Immature natural killer cell (primary cell): ENCODE measurements at regions not wholly inside any gene's neighbourhood (a gene's known extent, or its start where the extent isn't known, plus 50 kb on each side); places are given as distances from the start of the nearest gene placed in this dataset.

ENCODE experiments used
- DNase-seq, 3 donors: peaks; one replicate each; pipeline ENCODE4 v3.0.0; 2022; ENCODE audit warnings: mixed read lengths in 1 of 3
- H3K27ac Mint-ChIP-seq, 6 donors: one replicate each; pipeline ENCODE4 v1.8.0; 2020; ENCODE audit warnings: mixed read lengths in 6 of 6, mild to moderate bottlenecking in 5 of 6, inconsistent platforms in 4 of 6, moderate library complexity in 3 of 6
- H3K27me3 Mint-ChIP-seq, 3 donors: one replicate each; pipeline ENCODE4 v1.8.0; 2020 to 2021; ENCODE audit warnings: low read depth in 3 of 3, mild to moderate bottlenecking in 3 of 3, mixed read lengths in 3 of 3, moderate library complexity in 3 of 3, inconsistent platforms in 1 of 3
- H3K36me3 Mint-ChIP-seq, 3 donors: one replicate each; pipeline ENCODE4 v1.8.0; 2020; ENCODE audit warnings: mixed read lengths in 3 of 3, inconsistent platforms in 2 of 3, mild to moderate bottlenecking in 2 of 3
- H3K4me1 Mint-ChIP-seq, 2 donors: one replicate each; pipeline ENCODE4 v1.8.0; 2020; ENCODE audit warnings: inconsistent platforms in 2 of 2, mild to moderate bottlenecking in 2 of 2, mixed read lengths in 2 of 2, moderate library complexity in 1 of 2
- H3K4me3 Mint-ChIP-seq, 5 donors: one replicate each; pipeline ENCODE4 v1.8.0; 2020; ENCODE audit warnings: mild to moderate bottlenecking in 5 of 5, mixed read lengths in 5 of 5, inconsistent platforms in 3 of 5, moderate library complexity in 3 of 5
- H3K9me3 Mint-ChIP-seq, 6 donors: one replicate each; pipeline ENCODE4 v1.8.0; 2020; ENCODE audit warnings: mild to moderate bottlenecking in 6 of 6, mixed read lengths in 6 of 6, inconsistent platforms in 4 of 6, moderate library complexity in 3 of 6

DNA sequence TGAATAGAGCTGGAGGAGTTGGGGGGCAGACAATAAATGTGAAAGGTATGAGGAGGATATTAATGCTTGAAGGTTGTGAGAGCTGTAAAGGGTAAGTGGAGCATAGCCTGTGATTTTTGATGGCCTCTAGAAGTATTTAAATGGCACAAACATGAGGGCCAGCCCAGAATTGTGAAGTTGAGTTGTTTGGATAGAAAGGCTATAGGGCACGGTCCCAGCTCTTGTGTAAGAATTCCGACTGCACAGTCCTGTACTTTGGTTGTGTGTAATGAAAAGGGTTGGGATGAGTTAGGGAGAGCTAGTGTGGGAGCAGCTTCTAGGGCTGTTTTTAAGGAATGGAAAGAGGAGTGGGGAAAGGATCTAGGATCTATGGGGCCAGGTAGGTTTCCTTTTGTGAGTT is 665.5 kb downstream of the USP25 start:
- DNase-seq = no peak
- Mint-ChIP-seq H3K4me3 (no peak overlapping the region), H3K9me3 (peaks cover 9 to 30% (median 21%) of the 10 kb centered on the region in 6 donors), H3K27ac (no peak overlapping the region), H3K4me1 (no peaks in the 10 kb centered on the region), H3K27me3 (no peaks in the 10 kb centered on the region), H3K36me3 (no peaks in the 10 kb centered on the region)

DNA sequence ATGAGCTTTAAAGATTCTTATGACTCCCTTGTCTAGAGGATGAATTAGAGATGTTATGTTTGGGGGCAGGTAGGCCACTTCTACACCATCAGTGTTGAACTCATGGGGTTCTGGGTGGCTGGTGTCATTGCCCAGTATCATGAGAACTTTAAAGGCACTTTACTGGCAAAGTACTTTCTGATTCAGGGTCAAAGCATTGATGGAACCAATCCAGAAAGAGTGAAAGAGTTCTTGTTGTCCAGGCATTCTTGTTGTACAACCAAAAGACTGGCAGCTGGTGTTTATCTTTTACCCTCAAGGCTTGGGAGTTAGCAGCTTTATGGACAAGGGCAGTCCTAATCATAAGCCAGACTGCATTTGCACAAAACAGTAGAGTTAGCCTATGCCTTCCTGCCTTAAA is 673.0 kb downstream of the USP25 start:
- peaks cover 0 to 3% (median 0%) of the 10 kb centered on the region in 3 donors for H3K36me3 Mint-ChIP-seq
- peaks cover 16 to 39% (median 29%) of the 10 kb centered on the region in 6 donors for H3K9me3 Mint-ChIP-seq
- DNase-seq = no peak
- no peaks in the 10 kb centered on the region for H3K4me1 Mint-ChIP-seq
- no peaks in the 10 kb centered on the region for H3K27me3 Mint-ChIP-seq
- H3K27ac Mint-ChIP-seq = no peak overlapping the region
- H3K4me3 Mint-ChIP-seq = no peak overlapping the region

DNA sequence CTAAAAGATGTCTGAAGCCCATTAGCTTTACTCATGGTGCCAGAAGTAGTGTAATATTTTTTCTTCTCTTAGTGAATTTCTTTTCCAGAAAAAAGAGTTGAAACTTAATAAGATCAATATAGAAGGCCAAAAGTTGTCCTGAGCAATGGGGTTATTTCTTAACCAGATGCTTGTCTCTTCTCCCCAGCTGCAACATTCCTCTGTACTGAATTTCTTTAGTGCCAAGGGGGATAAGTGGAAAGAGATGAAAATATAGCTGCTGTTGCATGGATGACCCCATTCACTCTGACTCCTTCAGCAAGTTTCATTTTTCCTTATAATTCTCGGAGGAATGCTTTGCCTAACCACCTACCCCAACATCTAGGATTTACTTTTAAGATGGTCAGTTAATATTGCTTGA is 675.0 kb downstream of the USP25 start:
- no peaks in the 10 kb centered on the region for H3K27me3 Mint-ChIP-seq
- H3K9me3 Mint-ChIP-seq = peaks cover 16 to 42% (median 28%) of the 10 kb centered on the region in 6 donors
- no peaks in the 10 kb centered on the region for H3K4me1 Mint-ChIP-seq
- H3K4me3 Mint-ChIP-seq = no peak overlapping the region
- peaks cover 0 to 3% (median 0%) of the 10 kb centered on the region in 3 donors for H3K36me3 Mint-ChIP-seq
- DNase-seq = no peak
- no peak overlapping the region for H3K27ac Mint-ChIP-seq

DNA sequence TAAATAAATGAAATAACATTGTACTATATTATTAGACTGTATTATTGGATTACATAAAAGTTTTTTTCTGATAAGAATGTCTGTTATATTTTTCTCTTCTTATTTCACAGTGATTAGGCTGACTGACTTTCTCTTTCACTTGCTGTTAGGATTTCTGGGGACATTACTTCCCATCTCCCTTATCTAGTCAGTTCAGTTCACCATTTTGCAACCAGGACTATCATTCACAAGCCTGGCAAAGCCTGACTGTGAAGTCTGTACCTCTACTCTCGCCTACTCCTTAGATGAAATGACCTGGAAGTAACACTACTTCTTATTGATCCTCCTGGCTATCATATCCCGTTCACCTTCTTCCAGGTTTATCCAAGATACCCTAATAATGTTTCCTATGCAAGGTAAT is 676.6 kb downstream of the USP25 start:
- Mint-ChIP-seq H3K27me3 (no peaks in the 10 kb centered on the region), H3K36me3 (peaks cover 0 to 3% (median 0%) of the 10 kb centered on the region in 3 donors), H3K4me1 (no peaks in the 10 kb centered on the region), H3K9me3 (peaks cover 15 to 39% (median 25%) of the 10 kb centered on the region in 6 donors), H3K27ac (no peak overlapping the region), H3K4me3 (no peak overlapping the region)
- DNase-seq = no peak

DNA sequence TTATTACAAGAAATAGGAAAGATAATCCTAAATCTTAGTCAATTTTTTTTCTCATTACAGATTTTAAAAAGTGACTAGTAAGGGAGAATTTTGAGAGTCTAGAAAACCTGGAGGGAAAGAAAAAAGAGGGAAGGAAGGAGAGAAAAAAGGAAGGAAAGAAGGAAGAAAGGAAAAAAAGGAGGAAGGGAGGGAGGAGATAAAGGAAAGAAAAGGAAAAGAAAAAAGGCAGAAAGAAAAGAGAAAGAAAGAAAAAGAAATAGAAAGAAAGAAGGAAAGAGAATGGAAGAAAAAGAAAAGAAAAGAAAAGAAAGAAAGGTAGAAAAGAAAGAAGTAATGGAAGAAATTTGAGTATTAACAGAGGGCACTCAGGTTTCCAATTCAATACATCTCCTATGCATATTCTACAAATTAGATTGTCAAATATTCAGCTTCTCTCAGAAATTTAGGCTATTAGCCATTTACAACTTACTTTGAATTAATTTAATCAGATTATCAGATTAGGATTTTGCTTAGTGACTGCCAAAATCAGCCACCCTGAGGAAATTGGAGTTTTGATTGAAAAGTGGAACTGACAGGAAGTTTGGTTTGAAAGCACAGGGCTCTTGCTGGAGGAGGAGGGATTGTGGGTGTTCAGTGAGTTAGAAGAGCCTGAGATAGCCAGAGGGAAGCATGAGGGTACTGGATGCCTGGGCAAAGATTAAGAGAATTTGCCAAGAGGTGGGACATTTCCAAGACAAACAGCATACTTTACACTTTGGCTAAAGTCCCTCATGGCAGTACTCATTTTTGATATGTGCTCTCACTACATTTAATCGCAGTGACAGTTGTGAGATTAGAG is 677.8 kb downstream of the USP25 start:
- H3K9me3 Mint-ChIP-seq = peaks cover 14 to 34% (median 27%) of the 10 kb centered on the region in 6 donors
- no peak overlapping the region for H3K27ac Mint-ChIP-seq
- no peaks in the 10 kb centered on the region for H3K4me1 Mint-ChIP-seq
- peaks cover 0 to 1% (median 0%) of the 10 kb centered on the region in 3 donors for H3K27me3 Mint-ChIP-seq
- H3K36me3 Mint-ChIP-seq = peaks cover 0 to 3% (median 0%) of the 10 kb centered on the region in 3 donors
- no peak for DNase-seq
- no peak overlapping the region for H3K4me3 Mint-ChIP-seq

DNA sequence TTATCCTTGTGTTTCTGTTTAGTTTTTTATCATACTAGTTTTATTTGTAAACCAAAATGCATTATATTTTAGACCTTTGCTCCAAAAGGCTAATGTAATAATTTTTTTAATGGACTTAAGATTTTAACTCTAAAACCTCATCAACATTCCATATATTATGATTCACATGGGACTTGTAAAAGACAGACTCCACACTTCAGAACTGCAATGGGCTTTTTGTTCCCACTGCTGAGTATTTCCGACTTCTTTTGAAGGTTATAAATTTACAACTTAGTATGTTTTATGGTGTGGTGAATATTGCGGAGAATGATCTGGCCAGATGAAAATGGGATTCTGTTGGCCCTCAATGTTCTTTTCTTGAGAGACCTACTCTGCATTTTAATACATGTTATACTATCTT is 678.5 kb downstream of the USP25 start:
- Mint-ChIP-seq H3K27me3 (peaks cover 0 to 1% (median 0%) of the 10 kb centered on the region in 3 donors), H3K4me3 (no peak overlapping the region), H3K36me3 (peaks cover 0 to 3% (median 0%) of the 10 kb centered on the region in 3 donors), H3K4me1 (no peaks in the 10 kb centered on the region), H3K27ac (no peak overlapping the region), H3K9me3 (peaks cover 15 to 35% (median 25%) of the 10 kb centered on the region in 6 donors)
- DNase-seq = no peak

DNA sequence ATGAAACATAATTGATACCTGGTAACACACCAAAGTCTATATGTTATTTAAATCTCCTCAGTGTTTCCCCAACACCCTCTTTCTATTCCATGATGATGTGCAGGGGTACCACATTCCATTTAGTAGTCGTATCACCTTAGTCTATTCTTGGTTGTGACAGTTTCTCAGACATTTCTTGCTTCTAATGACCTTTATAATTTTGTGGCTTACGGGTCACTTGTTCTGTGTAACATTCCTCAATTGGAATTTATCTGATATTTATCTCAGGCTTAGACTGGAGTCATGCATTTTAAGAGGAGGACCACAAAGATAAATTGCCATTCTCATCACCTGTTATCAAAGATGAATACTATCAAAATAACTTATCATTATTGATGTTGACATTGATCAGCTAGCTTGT is 679.6 kb downstream of the USP25 start:
- Mint-ChIP-seq H3K4me3 (no peak overlapping the region), H3K4me1 (no peaks in the 10 kb centered on the region), H3K27me3 (peaks cover 0 to 1% (median 0%) of the 10 kb centered on the region in 3 donors), H3K9me3 (peaks cover 15 to 28% (median 22%) of the 10 kb centered on the region in 6 donors), H3K36me3 (no peaks in the 10 kb centered on the region), H3K27ac (no peak overlapping the region)
- no peak for DNase-seq

DNA sequence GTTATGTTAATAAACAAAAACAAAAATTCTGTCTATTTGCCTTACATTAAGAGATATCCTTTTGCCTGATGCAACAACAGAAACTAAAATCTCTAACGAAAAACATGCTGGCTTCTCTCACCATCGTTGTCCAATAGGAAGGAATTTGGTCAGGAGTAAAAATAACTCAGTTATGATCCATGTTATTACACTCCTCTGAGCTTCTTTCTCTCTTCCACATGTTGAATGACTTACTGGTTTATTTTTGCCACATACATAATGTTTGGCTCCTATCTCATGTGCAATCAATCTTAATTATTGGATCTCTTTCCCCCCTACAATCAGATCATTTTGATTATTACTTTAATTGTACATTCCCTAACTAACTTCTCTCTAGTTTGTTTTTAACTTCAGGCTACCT is 688.4 kb downstream of the USP25 start:
- Mint-ChIP-seq H3K4me1 (no peaks in the 10 kb centered on the region), H3K9me3 (peaks cover 2 to 25% (median 13%) of the 10 kb centered on the region in 6 donors), H3K27ac (no peak overlapping the region), H3K4me3 (no peak overlapping the region), H3K27me3 (peaks cover 0 to 1% (median 0%) of the 10 kb centered on the region in 3 donors), H3K36me3 (no peaks in the 10 kb centered on the region)
- DNase-seq = no peak

DNA sequence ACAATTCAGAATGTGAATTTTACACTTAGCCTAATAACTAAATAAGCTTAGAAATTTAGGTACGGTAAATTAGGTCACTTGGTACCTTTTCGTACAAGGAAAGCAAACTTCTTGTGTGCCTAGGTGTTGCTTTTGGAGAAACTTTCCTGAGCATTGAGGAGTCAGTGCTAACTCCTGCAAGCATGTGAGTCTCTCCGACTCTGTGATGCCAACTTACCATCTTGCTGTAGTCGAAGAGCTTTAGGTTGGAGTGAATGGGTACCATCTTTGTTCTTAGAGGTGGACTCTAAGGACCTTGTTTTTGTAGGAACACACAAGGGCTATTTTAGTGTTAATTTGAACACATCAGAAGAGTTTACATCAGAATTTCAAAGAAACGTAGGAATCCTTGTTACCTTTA is 688.9 kb downstream of the USP25 start:
- no peak overlapping the region for H3K4me3 Mint-ChIP-seq
- no peaks in the 10 kb centered on the region for H3K36me3 Mint-ChIP-seq
- DNase-seq = no peak
- peaks cover 2 to 25% (median 12%) of the 10 kb centered on the region in 6 donors for H3K9me3 Mint-ChIP-seq
- no peak overlapping the region for H3K27ac Mint-ChIP-seq
- H3K4me1 Mint-ChIP-seq = no peaks in the 10 kb centered on the region
- H3K27me3 Mint-ChIP-seq = peaks cover 0 to 1% (median 0%) of the 10 kb centered on the region in 3 donors

DNA sequence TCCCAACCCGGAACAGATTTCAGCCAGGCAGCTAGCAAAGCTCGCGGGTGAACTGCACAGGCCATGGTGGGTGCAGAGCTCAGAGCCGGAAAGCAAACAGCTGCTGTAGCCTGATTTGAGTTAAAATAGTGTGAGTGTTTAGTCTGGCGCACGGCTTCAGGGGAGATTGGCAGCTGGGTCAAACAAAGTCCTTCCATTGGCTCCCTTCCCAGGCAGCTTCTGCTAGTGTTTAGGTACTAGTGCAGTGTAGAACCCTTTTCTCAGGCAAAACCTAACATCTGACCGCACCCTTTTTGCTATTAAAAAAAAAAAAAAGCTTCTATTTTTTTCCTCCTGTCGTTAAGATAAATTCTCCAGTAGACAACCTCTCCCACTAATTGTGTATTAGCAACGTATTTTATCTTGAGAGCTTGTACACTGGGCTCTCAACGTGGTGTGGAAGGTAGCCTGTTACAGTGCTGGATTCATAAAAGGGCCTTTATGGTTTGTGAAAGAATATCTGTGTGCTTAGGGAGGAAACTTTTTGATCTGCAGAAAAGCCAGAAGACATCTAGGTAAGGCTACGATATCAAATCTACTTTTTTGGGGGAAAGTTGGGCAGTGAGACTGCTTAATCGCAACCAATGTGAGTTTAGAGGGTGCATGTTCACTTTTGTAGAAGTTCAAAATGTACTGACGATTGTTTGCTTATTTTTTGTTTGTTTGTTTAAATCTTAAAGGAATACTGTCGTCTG is 689.6 kb downstream of the USP25 start:
- Mint-ChIP-seq H3K4me1 (no peaks in the 10 kb centered on the region), H3K4me3 (no peak overlapping the region), H3K36me3 (no peaks in the 10 kb centered on the region), H3K9me3 (peaks cover 2 to 31% (median 15%) of the 10 kb centered on the region in 6 donors), H3K27me3 (peaks cover 0 to 1% (median 0%) of the 10 kb centered on the region in 3 donors), H3K27ac (no peak overlapping the region)
- DNase-seq = no peak

DNA sequence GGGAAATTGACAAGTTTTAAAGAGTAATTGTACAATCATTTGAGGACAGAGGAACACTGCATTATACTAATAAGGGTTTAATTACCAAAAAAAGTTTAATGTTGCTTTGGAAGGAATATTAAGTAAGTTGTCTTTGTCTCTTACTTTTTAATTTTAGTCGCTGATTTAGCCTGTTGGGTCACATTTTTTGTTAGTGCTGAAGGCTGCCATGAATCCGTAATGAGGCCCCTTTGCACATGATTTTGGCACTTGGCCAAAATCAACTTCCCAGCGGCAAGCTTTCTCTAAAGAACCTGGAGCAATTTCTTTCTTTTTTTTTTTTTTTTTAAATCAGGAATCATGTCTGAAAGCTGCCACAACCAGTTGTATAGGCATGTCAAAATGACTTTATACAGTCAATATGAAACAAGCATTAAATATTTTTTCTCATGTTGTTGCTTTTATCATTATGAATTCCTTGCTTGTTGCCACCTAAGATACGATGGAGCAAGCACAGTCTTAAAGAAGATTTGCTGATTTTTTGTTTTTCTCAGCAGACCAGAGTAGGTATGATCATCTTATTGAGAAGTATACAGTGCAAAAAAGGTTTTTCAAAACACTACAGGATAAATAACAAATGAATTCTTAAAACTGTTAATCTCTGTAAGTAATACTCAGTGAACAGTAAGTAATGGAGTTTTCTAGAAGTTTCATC is 690.4 kb downstream of the USP25 start:
- DNase-seq = no peak
- no peak overlapping the region for H3K4me3 Mint-ChIP-seq
- H3K4me1 Mint-ChIP-seq = no peaks in the 10 kb centered on the region
- H3K27me3 Mint-ChIP-seq = peaks cover 0 to 1% (median 0%) of the 10 kb centered on the region in 3 donors
- H3K9me3 Mint-ChIP-seq = peaks cover 2 to 31% (median 15%) of the 10 kb centered on the region in 6 donors
- no peaks in the 10 kb centered on the region for H3K36me3 Mint-ChIP-seq
- no peak overlapping the region for H3K27ac Mint-ChIP-seq

DNA sequence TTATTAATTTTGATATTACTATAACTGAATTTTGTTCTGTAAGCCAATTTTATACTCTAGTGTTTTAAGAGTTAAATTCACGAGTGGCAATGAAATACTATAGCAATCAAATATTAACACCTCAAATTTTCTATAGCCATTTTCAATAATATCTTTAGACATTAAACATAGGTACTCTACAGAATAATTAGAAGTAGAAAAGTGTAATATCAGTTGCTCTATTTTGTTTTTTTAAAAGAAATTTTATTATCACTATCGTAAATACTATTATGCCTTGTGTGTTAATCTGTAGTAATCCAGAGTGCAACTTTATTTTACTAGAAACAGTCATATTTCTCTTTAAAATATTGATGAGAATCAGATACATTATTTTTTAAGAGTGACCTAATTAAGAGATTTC is 691.2 kb downstream of the USP25 start:
- Mint-ChIP-seq H3K36me3 (no peaks in the 10 kb centered on the region), H3K4me3 (no peak overlapping the region), H3K9me3 (peaks cover 2 to 32% (median 14%) of the 10 kb centered on the region in 6 donors), H3K27me3 (peaks cover 0 to 1% (median 0%) of the 10 kb centered on the region in 3 donors), H3K27ac (no peak overlapping the region), H3K4me1 (no peaks in the 10 kb centered on the region)
- no peak for DNase-seq

DNA sequence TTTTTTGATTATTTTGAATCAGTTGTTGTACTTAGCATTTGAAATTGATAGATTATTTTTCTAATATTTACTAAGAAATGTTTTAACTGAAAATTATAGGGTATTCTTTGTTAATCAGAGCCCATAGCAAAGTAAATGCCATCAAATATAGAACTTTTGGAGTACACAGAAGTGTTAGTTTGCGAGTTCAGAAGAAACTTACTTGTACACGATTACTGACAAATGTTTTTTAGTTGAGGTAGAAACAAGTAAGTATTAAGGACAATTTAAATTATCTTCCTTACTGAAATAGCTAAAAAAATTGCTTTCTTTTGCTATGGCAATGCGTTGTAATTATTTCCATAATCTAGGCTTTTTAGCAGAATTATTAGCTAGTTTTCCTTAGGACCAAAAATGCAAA is 692.2 kb downstream of the USP25 start:
- H3K27me3 Mint-ChIP-seq = peaks cover 0 to 1% (median 0%) of the 10 kb centered on the region in 3 donors
- peaks cover 1 to 32% (median 16%) of the 10 kb centered on the region in 6 donors for H3K9me3 Mint-ChIP-seq
- no peak for DNase-seq
- no peaks in the 10 kb centered on the region for H3K4me1 Mint-ChIP-seq
- H3K27ac Mint-ChIP-seq = no peak overlapping the region
- no peak overlapping the region for H3K4me3 Mint-ChIP-seq
- H3K36me3 Mint-ChIP-seq = no peaks in the 10 kb centered on the region

DNA sequence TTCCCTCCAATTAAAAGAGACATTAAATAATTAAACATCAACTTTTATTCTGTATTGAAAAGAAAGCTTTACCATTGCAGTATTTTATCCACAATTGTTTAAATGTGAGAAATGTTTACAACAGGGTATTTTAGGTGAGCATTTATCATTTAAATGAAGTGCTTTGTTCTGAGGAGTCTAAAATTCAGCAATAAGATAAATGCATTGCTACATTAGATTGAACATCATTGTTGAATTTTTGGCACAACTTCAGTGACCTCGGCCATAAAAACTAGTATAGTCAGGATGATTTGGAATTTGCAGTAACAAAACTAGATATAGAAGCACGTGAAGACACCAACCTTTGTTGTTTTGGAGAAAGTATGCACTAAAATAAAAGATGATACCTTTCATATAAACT is 692.9 kb downstream of the USP25 start:
- no peaks in the 10 kb centered on the region for H3K36me3 Mint-ChIP-seq
- H3K4me3 Mint-ChIP-seq = no peak overlapping the region
- no peak overlapping the region for H3K27ac Mint-ChIP-seq
- H3K9me3 Mint-ChIP-seq = peaks cover 3 to 39% (median 19%) of the 10 kb centered on the region in 6 donors
- no peak for DNase-seq
- no peaks in the 10 kb centered on the region for H3K4me1 Mint-ChIP-seq
- peaks cover 0 to 1% (median 0%) of the 10 kb centered on the region in 3 donors for H3K27me3 Mint-ChIP-seq
